Mesenchymal stem cell (in vitro differentiated cells and primary cell): ENCODE measurements at regions not wholly inside any gene's neighbourhood (a gene's known extent, or its start where the extent isn't known, plus 50 kb on each side); places are given as distances from the start of the nearest gene placed in this dataset.

Source experiments
- DNase-seq: peaks from one replicate; pipeline ENCODE4 v3.0.0-alpha.2; 2013
- H2AFZ ChIP-seq: one replicate; pipeline ENCODE4 v1.6.1; 2013; ENCODE audit warnings: low read depth, mild to moderate bottlenecking, control low read depth, inconsistent platforms, low read length, moderate library complexity
- H2AK5ac ChIP-seq: 2 replicates; pipeline ENCODE4 v1.6.1; 2013; ENCODE audit warnings: low read length, moderate library complexity, mild to moderate bottlenecking, inconsistent platforms; ENCODE audit not compliant: severe bottlenecking
- H2BK120ac ChIP-seq: one replicate; pipeline ENCODE4 v1.6.1; 2013; ENCODE audit warnings: low read depth, mild to moderate bottlenecking, inconsistent platforms, low read length, moderate library complexity
- H2BK12ac ChIP-seq, 2 experiments: one replicate each; pipeline ENCODE4 v1.6.1; 2013; ENCODE audit warnings: inconsistent platforms in 2 of 2, low read length in 2 of 2, mild to moderate bottlenecking in 2 of 2, moderate library complexity in 2 of 2, control low read depth in 1 of 2
- H2BK15ac ChIP-seq: one replicate; pipeline ENCODE4 v1.6.1; 2013; ENCODE audit warnings: mild to moderate bottlenecking, low read depth, inconsistent platforms; ENCODE audit not compliant: poor library complexity, severe bottlenecking
- H2BK5ac ChIP-seq: 2 replicates; pipeline ENCODE4 v1.6.1; 2013; ENCODE audit warnings: low read depth, mild to moderate bottlenecking, low read length, control low read depth, inconsistent platforms; ENCODE audit not compliant: poor library complexity, severe bottlenecking
- H3K14ac ChIP-seq, 2 experiments: one replicate each; pipeline ENCODE4 v1.6.1; 2013; ENCODE audit warnings: inconsistent platforms in 2 of 2, low read length in 2 of 2, control low read depth in 1 of 2, mild to moderate bottlenecking in 1 of 2, moderate library complexity in 1 of 2
- H3K18ac ChIP-seq, 2 experiments: one replicate each; pipeline ENCODE4 v1.6.1; 2013; ENCODE audit warnings: inconsistent platforms in 2 of 2, low read length in 2 of 2, control low read depth in 1 of 2, low read depth in 1 of 2, mild to moderate bottlenecking in 1 of 2
- H3K23ac ChIP-seq, 2 experiments: one replicate each; pipeline ENCODE4 v1.6.1; 2013; ENCODE audit warnings: inconsistent platforms in 2 of 2, low read length in 2 of 2, mild to moderate bottlenecking in 2 of 2, moderate library complexity in 2 of 2, control low read depth in 1 of 2
- H3K27ac ChIP-seq: 2 replicates; pipeline ENCODE4 v1.5.1; 2013; ENCODE audit warnings: mild to moderate bottlenecking, moderate library complexity, low read length, control low read depth, inconsistent platforms; ENCODE audit not compliant: poor library complexity, severe bottlenecking
- H3K27me3 ChIP-seq, 2 experiments: 2 replicates each; pipeline versions ENCODE4 v1.6.1 to v1.7.0; 2013; ENCODE audit warnings: low read length in 2 of 2, mild to moderate bottlenecking in 2 of 2, moderate library complexity in 2 of 2, control low read depth in 1 of 2, inconsistent platforms in 1 of 2; ENCODE audit not compliant: control insufficient read depth in 1 of 2, insufficient read depth in 1 of 2
- H3K36me3 ChIP-seq, 2 experiments: 2 replicates each; pipeline versions ENCODE4 v1.6.1 to v1.7.0; 2013; ENCODE audit warnings: low read length in 2 of 2, control low read depth in 1 of 2, inconsistent platforms in 1 of 2, low read depth in 1 of 2, mild to moderate bottlenecking in 1 of 2; ENCODE audit not compliant: insufficient read depth in 2 of 2, control insufficient read depth in 1 of 2
- H3K4ac ChIP-seq, 2 experiments: one replicate each; pipeline ENCODE4 v1.6.1; 2013; ENCODE audit warnings: inconsistent platforms in 2 of 2, low read length in 2 of 2, mild to moderate bottlenecking in 2 of 2, moderate library complexity in 2 of 2, control low read depth in 1 of 2, low read depth in 1 of 2
- H3K4me1 ChIP-seq: 2 replicates; pipeline ENCODE4 v1.6.1; 2013; ENCODE audit warnings: low read depth, low read length, control low read depth; ENCODE audit not compliant: control insufficient read depth, insufficient read depth
- H3K4me2 ChIP-seq: 2 replicates; pipeline ENCODE4 v1.6.1; 2013; ENCODE audit warnings: low read length, mild to moderate bottlenecking, inconsistent platforms; ENCODE audit not compliant: poor library complexity, severe bottlenecking
- H3K4me3 ChIP-seq, 2 experiments: 2 replicates each; pipeline versions ENCODE4 v1.5.1 to v1.7.0; 2013; ENCODE audit warnings: low read length in 2 of 2, mild to moderate bottlenecking in 2 of 2, control low read depth in 1 of 2, low read depth in 1 of 2; ENCODE audit not compliant: insufficient read depth in 1 of 2
- H3K79me1 ChIP-seq: replicated peaks from 2 replicates; pipeline ENCODE4 v1.6.1; 2013; ENCODE audit warnings: mild to moderate bottlenecking, control low read depth, low read length, inconsistent platforms; ENCODE audit not compliant: poor library complexity, severe bottlenecking
- H3K9ac ChIP-seq: 2 replicates; pipeline ENCODE4 v1.7.0; 2013; ENCODE audit warnings: mild to moderate bottlenecking, low read length, moderate library complexity
- H3K9me3 ChIP-seq: 2 replicates; pipeline ENCODE4 v1.7.0; 2013; ENCODE audit warnings: mild to moderate bottlenecking, low read length; ENCODE audit not compliant: control insufficient read depth
- H4K8ac ChIP-seq: one replicate; pipeline ENCODE4 v1.6.1; 2013; ENCODE audit warnings: inconsistent platforms, mild to moderate bottlenecking, low read length, moderate library complexity
- H4K91ac ChIP-seq: one replicate; pipeline ENCODE4 v1.6.1; 2013; ENCODE audit warnings: mild to moderate bottlenecking, low read length, inconsistent platforms
- WGBS: methylation state at CpG from one replicate; pipeline ENCODE4 v1.1.7; 2013; ENCODE audit warnings: mixed read lengths; 5-methylcytosine and 5-hydroxymethylcytosine counted together

GRCh38 chr5:62682059-62682458, 103.4 kb downstream of the LRRC70 start:
- Histone ChIP-seq H2AK5ac (no peak overlapping the region), H2AFZ (no peak overlapping the region), H2BK15ac (no peak overlapping the region), H4K91ac (no peak overlapping the region), H3K4me2 (no peak overlapping the region), H3K23ac (no peak overlapping the region), H3K18ac (no peak overlapping the region), H2BK12ac (no peak overlapping the region), H2BK120ac (no peak overlapping the region), H3K27me3 (no peaks in the 10 kb centered on the region), H3K36me3 (no peaks in the 10 kb centered on the region), H3K4ac (no peak overlapping the region), H4K8ac (no peak overlapping the region), H3K14ac (no peak overlapping the region), H3K27ac (no peak overlapping the region), H3K9me3 (peaks cover 21% of the 10 kb centered on the region), H3K9ac (no peak overlapping the region), H3K79me1 (no peaks in the 10 kb centered on the region), H3K4me3 (no peak overlapping the region), H2BK5ac (no peak overlapping the region), H3K4me1 (no peaks in the 10 kb centered on the region)
- DNase-seq = no peak
- 67% methylated on average over 1 of the region's 2 CpGs for WGBS

GRCh38 chr5:62681117-62681850, 102.7 kb downstream of the LRRC70 start:
- Histone ChIP-seq H3K27ac (no peak overlapping the region), H2AFZ (no peak overlapping the region), H3K9me3 (peaks cover 16% of the 10 kb centered on the region), H3K14ac (no peak overlapping the region), H3K9ac (no peak overlapping the region), H2BK5ac (no peak overlapping the region), H3K4me2 (no peak overlapping the region), H3K36me3 (no peaks in the 10 kb centered on the region), H2BK120ac (no peak overlapping the region), H2BK15ac (no peak overlapping the region), H2BK12ac (no peak overlapping the region), H3K4me3 (no peak overlapping the region), H3K27me3 (no peaks in the 10 kb centered on the region), H3K4ac (no peak overlapping the region), H4K91ac (no peak overlapping the region), H3K4me1 (no peaks in the 10 kb centered on the region), H3K23ac (no peak overlapping the region), H3K18ac (no peak overlapping the region), H2AK5ac (no peak overlapping the region), H3K79me1 (no peaks in the 10 kb centered on the region), H4K8ac (no peak overlapping the region)
- 48% methylated on average over 2 of the region's 3 CpGs for WGBS
- no peak for DNase-seq

- no peak overlapping the region for H3K23ac ChIP-seq
- no peaks in the 10 kb centered on the region for H3K36me3 ChIP-seq
Measured at GRCh38 chr5:62680121-62680520, 101.5 kb downstream of the LRRC70 start.

More at GRCh38 chr5:62680121-62680520, 101.5 kb downstream of the LRRC70 start:
- Histone ChIP-seq H4K8ac (no peak overlapping the region), H2BK15ac (no peak overlapping the region), H3K9ac (no peak overlapping the region), H4K91ac (no peak overlapping the region), H3K9me3 (peaks cover 14% of the 10 kb centered on the region), H3K27me3 (no peaks in the 10 kb centered on the region), H2BK120ac (no peak overlapping the region), H3K4me2 (no peak overlapping the region), H3K4me1 (no peaks in the 10 kb centered on the region), H2AFZ (no peak overlapping the region), H3K27ac (no peak overlapping the region), H3K4ac (no peak overlapping the region), H3K4me3 (no peak overlapping the region), H3K18ac (no peak overlapping the region), H2BK12ac (no peak overlapping the region), H3K79me1 (no peaks in the 10 kb centered on the region), H2BK5ac (no peak overlapping the region), H2AK5ac (no peak overlapping the region), H3K14ac (no peak overlapping the region)
- no peak for DNase-seq
